NCI-H187 treated with DMSO at 0.1 percent for 48 hours (cell line): ENCODE measurements at regions not wholly inside any gene's neighbourhood (a gene's known extent, or its start where the extent isn't known, plus 50 kb on each side); places are given as distances from the start of the nearest gene placed in this dataset.
A peak's percentile ranks its signal among the peaks of the same experiment; 100 is the strongest.

Experiments used
- DNase-seq: peaks from one replicate; lab custom pipeline; 2025; lab: John Stamatoyannopoulos, UW

- DNase-seq = no peak
Measured at GRCh38 chr2:181250691-181251090, 206.5 kb upstream of the ITGA4 start.

DNA sequence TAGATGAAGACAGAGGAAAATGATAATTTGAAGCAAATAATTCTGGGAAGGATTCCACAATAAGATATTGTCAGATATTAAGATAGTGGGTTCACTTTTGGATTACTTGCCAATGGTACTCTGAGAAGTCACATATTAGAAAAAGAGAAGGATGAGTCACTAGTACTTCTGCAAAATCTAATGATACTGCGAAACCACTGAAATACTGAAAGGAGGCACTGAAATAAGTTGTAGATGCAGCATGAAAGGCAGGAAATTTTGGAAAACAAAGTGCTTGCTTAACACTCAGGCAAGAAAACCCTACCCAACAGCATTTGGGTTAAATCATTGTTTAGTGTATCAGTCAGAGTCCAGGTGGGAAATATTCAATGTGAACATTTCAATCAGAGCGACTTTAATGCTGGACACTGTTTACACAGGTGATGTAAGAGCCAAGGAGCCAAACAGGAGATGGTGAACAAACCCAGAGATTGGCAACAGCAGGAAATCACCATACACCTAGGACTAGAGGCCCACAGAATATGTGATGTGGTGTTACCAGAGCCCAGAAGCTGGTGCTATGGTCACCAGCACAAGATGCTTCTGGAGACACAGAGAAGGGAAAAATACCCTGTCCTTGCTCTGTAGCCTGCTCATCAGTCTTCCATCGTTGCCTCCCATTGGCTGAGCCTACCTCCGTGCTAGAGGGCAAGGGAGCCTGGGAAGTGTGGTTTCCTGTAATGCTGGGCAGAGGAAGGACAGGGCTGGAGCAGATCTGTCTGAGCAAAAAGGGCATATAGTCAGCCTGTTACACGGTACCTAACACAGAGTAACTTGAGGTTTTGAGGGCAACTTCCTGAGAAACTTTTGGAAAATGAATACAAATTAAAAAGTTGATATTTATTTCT is 204.7 kb upstream of the ITGA4 start:
- DNase-seq = no peak

DNA sequence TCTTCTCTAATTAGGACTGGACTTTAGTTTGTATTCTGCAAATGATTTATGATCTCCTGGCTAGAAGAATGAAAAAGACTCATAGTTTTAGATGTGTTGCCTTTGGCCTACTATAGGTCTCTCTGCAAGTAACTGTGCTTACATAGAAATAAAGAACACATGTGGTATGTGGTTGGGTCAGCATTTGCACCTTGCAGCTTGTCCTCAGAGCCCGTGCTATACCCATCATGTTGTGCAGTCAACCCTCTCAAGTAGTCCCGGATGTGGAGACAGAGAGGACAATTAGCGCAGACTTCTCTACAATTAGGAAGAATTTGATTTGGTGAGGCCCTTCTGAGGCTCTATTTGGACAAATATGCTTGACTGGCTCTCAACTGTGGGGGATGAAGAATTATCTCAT is 203.7 kb upstream of the ITGA4 start:
- DNase-seq = no peak

DNA sequence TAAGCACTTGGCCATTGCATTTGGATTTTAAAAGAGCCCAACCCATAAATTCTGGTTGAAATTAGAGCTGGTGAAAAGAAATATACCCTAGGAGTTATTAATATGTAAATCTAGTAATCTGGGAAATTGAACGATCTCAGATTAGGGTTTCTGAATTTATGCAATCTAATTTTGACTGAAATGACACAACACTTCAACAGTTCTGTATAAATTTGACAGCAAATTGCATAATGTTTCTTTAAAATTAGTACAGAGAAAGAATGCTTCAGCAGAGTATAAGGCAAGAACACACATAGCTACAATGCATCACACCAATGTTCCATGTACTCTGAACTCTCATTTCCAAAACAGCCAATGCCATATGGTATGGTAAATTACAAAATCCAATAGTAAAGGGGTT is 201.5 kb upstream of the ITGA4 start:
- DNase-seq = no peak

DNA sequence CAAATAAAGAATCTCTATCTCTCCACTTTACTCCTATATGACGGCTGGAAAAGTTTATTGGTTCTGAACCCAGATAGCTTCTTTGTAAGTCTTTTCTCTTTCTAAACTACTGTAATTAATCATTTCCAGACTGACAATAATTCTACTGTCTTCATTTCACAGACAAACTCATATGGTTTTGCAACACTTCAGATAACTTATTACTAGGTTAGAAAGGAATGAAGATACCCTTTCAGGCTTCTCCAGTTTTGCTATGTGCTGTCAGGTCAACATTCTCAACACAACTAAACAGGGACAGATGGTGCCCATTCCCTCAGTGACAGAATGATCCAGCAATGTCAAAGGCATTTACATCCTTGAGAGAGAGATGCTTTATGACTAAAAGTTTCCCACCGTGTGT is 198.5 kb upstream of the ITGA4 start:
- no peak for DNase-seq

DNA sequence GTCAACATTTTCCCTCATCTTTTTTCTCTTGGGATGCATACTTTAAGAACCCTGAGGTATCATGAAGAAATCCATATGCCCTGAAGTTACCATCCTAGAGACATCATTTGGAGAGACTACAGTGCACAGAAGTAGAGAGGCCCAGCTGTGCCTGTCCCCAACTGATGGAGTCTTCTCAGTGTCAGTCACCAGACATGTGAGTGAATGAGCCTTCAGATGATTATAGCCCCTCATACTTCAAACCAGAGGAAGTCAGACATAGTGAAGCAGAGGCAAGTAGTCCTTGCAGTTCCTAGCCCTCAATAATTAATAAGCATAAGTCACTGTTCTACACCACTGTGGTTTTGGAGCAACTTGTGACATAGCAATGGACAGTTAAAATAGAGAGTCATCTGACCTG is 194.4 kb upstream of the ITGA4 start:
- DNase-seq = no peak

DNA sequence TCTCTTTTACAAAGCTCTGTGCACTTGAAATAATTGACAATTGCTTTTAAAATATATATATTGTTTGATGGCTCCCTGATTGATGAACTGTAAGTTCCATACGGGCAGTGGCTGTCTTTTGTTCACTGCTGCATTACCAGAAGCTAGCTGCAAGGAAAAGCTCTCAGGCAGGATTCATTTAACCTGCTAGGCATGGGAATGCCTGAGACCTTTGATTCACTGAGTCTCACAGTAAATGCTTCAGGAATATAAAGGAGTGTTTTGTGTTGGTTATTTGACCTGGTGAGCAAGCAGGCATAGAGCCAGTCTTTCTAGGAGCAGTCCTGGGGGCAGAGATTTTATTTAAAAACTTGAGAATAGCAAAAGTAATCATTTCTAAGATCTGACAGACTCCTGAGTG is 193.2 kb upstream of the ITGA4 start:
- DNase-seq = no peak

DNA sequence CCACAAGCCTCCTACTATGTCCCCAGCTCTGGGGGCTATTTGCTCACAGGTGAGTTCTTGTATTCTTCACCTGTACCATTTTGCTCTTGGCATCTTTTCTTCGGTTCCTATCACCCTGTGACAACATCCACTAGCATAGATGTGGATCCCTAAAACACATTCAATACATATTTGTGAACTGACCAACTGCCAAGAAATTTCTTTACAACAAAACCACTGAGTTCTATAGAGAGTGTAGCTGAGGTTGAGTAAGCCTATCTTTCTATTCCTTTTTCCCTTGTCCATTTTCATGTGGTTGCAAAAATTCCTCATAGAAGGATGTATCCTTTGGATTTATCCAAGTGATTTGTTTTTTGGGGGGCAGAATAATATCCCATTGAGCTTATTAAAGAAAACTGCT is 192.7 kb upstream of the ITGA4 start:
- no peak for DNase-seq

DNA sequence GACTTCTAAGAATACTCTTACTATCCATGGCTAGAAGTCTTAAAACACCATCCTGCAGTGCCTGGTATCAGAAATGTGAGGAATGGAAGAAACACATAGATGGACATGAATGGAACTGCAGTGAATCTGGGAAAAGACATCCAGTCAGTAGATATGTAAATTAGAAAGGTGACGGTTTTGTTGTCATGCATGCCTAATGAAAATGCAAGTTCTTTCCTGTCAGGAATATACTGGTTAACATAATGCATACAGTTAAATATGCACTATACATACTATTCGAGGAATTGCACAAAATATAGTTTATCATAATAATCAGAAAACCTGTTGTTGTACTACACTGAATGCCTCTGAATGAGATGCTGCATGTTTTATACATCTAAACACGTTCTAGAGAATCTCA is 190.6 kb upstream of the ITGA4 start:
- no peak for DNase-seq

DNA sequence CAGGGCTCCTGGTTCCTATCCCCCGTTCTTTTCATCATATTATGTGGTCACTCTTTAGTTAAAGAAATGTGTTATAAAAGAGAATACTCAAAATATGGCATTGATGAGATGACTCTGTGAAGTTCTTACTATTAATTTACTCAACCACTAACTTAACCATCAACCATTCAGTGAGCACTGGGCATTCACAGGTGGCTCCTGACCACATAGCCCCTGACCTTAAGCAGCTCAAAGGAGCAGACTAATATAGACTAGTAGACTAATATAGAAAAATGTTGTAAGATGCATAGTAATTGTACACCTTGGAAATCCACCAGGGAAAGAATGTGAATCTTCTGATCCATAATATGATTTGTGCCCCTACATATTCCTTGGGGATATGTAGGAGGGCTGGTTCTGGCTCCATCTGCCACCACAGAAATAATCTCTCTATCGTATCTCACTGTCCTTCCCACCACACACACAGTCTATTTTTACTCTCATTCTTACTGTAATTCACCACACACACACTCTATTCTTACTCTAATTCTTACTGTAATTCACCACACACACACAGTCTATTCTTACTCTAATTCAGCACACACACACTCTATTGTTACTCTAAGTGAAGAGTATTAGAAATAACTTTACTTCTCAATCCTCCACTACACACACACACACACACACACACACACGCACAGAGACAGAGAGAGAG is 188.9 kb upstream of the ITGA4 start:
- no peak for DNase-seq

- no peak for DNase-seq
Measured at GRCh38 chr2:181273986-181274385, 183.2 kb upstream of the ITGA4 start.

DNA sequence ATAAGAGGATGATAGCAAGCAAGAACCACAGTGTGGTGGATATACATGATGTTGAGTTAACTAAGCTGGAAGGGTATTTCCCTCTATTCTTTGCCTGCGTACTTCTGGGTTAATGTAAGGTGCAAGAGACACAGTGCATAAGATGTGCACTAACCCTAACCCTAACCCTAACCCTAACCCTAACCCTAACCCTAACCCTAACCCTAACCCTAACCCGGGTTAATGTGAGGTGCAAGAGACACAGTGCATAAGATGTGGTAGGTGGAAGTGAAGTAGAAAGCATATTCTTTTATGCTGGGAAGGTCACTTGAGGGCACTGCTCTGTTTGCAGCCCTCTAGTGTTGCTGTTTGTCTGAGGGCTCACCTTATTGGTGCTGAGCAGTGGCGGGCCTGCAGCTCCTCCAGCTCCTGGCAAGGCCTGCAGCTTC is 181.5 kb upstream of the ITGA4 start:
- DNase-seq = no peak

DNA sequence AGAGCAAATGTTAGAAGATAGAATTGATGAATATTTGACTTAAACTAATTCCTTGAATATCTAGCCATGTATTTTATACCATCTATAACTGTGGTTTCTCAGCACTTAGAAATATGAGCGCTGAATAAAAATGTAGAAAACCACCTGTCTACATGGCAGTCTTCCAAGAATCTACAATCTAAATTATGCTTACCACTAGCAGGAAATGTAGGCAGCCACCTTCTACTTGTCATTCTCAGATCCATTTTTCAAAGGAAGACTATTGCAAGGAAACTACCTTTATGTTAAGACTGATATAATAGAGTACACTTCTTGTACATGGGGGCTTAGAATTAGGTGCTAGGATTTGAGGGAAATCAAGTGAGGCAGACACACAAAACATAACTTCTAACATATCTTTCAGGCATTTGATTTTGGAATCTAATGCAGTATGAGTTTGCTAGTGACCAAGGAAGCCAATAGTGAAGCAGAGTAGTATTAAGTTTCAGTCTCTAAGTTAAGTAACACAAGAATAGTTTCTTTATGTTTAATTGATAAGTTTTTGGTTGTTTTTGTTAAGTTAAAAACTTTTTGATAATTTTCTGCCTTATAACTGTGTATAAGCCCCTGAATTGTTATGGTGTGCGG is 175.9 kb upstream of the ITGA4 start:
- DNase-seq = no peak

DNA sequence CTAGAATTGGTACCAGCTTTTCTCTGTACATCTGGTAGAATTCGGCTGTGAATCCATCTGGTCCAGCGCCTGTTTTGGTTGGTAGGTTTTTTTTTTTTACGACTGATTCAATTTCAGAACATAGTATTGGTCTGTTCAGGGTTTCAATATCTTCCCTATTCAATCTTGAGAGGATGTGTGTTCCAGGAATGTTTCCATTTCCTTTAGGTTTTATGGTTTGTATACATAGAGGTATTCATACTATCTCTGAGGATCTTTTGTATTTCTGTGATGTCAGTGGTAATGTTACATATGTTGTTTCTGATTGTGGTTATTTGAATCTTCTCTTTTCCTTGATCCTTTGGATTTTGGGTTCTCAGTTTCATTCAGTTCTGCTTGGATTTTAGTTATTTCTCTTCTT is 172.1 kb upstream of the ITGA4 start:
- DNase-seq = no peak

GRCh38 chr2:181289698-181290097 is 167.5 kb upstream of the ITGA4 start:
- no peak for DNase-seq

- DNase-seq = no peak
Measured at GRCh38 chr2:181290182-181290581, 167.0 kb upstream of the ITGA4 start.

- no peak for DNase-seq
Measured at GRCh38 chr2:181294979-181295378, 162.2 kb upstream of the ITGA4 start.

DNA sequence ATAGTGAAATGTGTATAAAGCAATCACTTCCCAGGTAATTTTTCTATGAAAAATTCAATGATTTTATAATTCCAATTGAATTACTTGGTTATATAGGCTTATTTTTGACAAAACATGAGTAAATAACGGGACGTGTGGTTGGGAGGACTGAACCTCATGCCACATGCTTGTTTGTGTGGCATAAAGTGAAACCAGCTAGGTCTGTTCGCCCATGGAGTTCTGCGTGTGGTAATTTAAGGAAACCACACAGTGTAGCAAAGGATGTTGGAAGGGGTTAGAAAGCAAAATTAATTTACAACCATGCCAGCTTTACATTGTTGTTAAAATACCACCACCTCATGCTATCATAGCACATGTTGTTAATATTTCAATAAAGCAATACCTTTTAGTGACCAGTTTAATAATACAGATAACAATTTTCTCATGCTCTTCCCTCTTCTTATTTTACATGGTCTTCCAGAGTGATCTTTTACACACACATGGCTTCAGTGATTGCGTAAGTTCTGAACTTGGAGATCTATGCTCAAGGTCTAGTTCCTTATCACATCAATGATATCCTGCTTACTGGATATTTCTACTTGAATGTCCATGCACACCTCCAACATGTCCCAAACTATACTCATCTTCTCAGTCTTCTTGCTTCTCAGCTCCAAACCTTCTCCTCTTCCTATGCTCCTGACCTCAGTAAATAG is 156.4 kb upstream of the ITGA4 start:
- DNase-seq = no peak

GRCh38 chr2:181304011-181304844 is 153.0 kb upstream of the ITGA4 start:
- no peak for DNase-seq

DNA sequence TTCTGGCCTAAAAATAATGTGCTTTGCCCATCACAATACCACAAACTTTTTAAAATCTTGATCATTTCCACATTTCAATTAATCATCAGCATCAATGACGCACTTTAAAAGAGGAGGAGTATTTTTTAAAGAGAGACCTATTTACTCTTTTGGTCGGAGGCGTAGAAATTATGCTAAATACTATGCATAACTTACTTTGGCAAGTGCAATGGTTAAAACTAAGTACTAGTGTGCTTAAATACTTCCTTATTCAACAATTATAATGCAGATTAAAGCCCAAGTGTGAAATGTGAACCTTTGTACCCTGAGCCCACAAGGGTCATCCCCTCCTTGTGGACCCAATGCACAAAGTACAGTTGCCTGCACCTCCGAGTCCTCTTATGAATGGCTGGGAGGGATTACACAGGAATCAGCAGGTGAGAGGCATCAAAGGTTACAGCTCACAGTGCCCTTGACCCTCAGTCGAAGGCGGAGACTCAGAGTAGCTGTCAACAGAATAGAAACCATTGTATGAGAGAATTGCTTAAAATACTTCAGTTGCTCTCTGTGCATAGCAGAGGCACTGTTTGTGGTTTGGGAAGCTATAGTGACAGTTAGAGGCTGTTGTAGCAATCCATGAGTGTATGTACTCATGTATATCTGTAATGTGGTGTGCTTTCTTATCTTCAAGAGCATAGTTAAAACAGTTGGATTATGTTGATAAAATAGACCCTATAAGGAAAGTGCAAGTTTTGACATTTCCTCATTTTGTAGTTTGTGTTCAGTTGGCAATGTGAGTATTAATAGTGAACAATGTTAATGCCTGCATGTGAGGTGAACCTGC is 151.7 kb upstream of the ITGA4 start:
- peak; percentile 45 for DNase-seq

DNA sequence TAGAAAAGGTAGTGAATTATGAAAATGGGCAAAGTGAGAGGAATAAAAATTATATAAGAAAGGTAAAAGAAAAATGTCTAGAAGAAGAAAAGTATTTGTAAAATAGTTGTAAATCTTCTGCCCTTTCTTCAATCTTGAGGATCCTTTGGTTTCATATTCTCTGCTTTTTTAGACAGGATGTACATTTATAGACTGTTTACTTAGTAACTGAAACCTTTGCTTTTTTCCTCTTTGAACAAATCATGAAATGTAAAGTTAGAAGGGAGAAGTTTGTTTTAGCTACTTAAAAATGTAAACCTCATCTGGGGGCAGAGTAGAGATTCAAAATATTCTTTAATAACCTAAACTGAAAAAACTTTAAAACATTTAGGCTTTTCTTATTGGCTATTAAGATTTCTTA is 150.4 kb upstream of the ITGA4 start:
- DNase-seq = no peak
